HepG2 (cell line): ENCODE measurements at regions not wholly inside any gene's neighbourhood (a gene's known extent, or its start where the extent isn't known, plus 50 kb on each side); places are given as distances from the start of the nearest gene placed in this dataset.

Experiments
- ATAC-seq: fragments of 200-7000 bp; cut with Tn5 transposase; 3 replicates; pipeline ENCODE4 v1.9.1; 2020; ENCODE audit warnings: mild to moderate bottlenecking, moderate library complexity
- BruUV-seq: library from RNA; stranded (reverse); fragments of 400-500 nt; replicated peaks from 2 replicates; lab custom pipeline; 2021; lab: Mats Ljungman, UMichigan
- CTCF ChIA-PET: fragments of 300-600 bp; formaldehyde crosslinking; extraction: SDS; loops from one replicate; lab custom pipeline; 2021; ENCODE audit warnings: low total read pairs, inconsistent platforms, low intra/inter-chr PET ratio; lab: Yijun Ruan, JAX
- POLR2A ChIA-PET: fragments of 350-600 bp; sonication (Branson Sonifier 250); formaldehyde crosslinking; loops from one replicate; lab custom pipeline; 2020; ENCODE audit warnings: antibody characterized with exemption, inconsistent platforms; lab: Yijun Ruan, JAX
- DNase-seq: peaks from one replicate; pipeline ENCODE4 v3.0.0-alpha.2; 2015; ENCODE audit warnings: low spot score
- FAIRE-seq: peaks from 3 replicates; lab custom pipeline; 2011; peaks lifted over from hg19 to GRCh38; lab: Jason Lieb, UNC
- H2AFZ ChIP-seq: one replicate; pipeline ENCODE4 v1.6.1; 2011; ENCODE audit warnings: low read length, inconsistent platforms
- H3K27ac ChIP-seq: fragments of 300-600 bp; 3 replicates; pipeline ENCODE4 v1.8.0; 2011; ENCODE audit warnings: mixed run types, mild to moderate bottlenecking, mixed read lengths, low read length, inconsistent platforms; ENCODE audit not compliant: insufficient read depth; ENCODE audit errors: extremely low read length
- H3K27me3 ChIP-seq, 2 experiments: fragments of 200-600 bp in 1 of 2; 2 replicates in 1 of 2; 3 replicates in 1 of 2; pipeline versions ENCODE4 v1.6.0 to v1.8.0; 2011; ENCODE audit warnings: low read length in 2 of 2, mild to moderate bottlenecking in 2 of 2, moderate library complexity in 2 of 2, inconsistent platforms in 1 of 2; ENCODE audit not compliant: insufficient read depth in 2 of 2, control insufficient read depth in 1 of 2
- H3K36me3 ChIP-seq, 2 experiments: fragments of 200-600 bp in 1 of 2; replicated peaks in 1 of 2; 2 replicates in 1 of 2; 3 replicates in 1 of 2; pipeline versions ENCODE4 v1.5.1 to v1.8.0; 2011; ENCODE audit warnings: low read length in 2 of 2, inconsistent platforms in 1 of 2; ENCODE audit not compliant: insufficient read depth in 2 of 2, control insufficient read depth in 1 of 2
- H3K4me1 ChIP-seq: 2 replicates; pipeline ENCODE4 v1.5.1; 2012; ENCODE audit warnings: low read length, inconsistent platforms; ENCODE audit not compliant: insufficient read depth
- H3K4me2 ChIP-seq: 2 replicates; pipeline ENCODE4 v1.6.0; 2011; ENCODE audit warnings: low read depth, low read length, inconsistent platforms
- H3K4me3 ChIP-seq, 3 experiments: fragments of 200-600 bp in 1 of 3; sonication (generic), shearing (Covaris generic) in 1 of 3; replicated peaks in 1 of 3; 2 replicates each; pipeline ENCODE4 v1.5.1; 2011 to 2016; ENCODE audit warnings: low read length in 3 of 3, inconsistent platforms in 2 of 3, low read depth in 2 of 3, mild to moderate bottlenecking in 2 of 3, control low read depth in 1 of 3, mixed read lengths in 1 of 3; ENCODE audit not compliant: insufficient read depth in 1 of 3
- H3K79me2 ChIP-seq: one replicate; pipeline ENCODE4 v1.6.1; 2011; ENCODE audit warnings: low read length, inconsistent platforms; ENCODE audit not compliant: insufficient read depth
- H3K9ac ChIP-seq: 2 replicates; pipeline ENCODE4 v1.6.0; 2011; ENCODE audit warnings: mild to moderate bottlenecking, low read depth, low read length, inconsistent platforms; ENCODE audit not compliant: insufficient read depth
- H3K9me3 ChIP-seq: 2 replicates; pipeline ENCODE4 v1.5.1; 2012; ENCODE audit warnings: mild to moderate bottlenecking, low read length
- H4K20me1 ChIP-seq: 2 replicates; pipeline ENCODE4 v1.6.0; 2011; ENCODE audit warnings: inconsistent platforms, mild to moderate bottlenecking, low read length, moderate library complexity; ENCODE audit not compliant: insufficient read depth
- ATF5 ChIP-seq: sonication (generic); formaldehyde crosslinking; IDR thresholded peaks from 2 replicates; pipeline ENCODE4 v1.4.0; 2020; ENCODE audit warnings: mild to moderate bottlenecking, low read depth, missing genetic modification reagents
- CSRNP2 ChIP-seq: sonication (generic); formaldehyde crosslinking; conservative IDR thresholded peaks from 2 replicates; pipeline ENCODE4 v1.8.0; 2022; ENCODE audit warnings: low read depth, missing genetic modification reagents
- GATAD1 ChIP-seq: IDR thresholded peaks from 2 replicates; pipeline ENCODE4 v1.6.1; 2016; ENCODE audit warnings: missing genetic modification reagents, missing compliant biosample characterization
- GPBP1L1 ChIP-seq: sonication (generic); formaldehyde crosslinking; IDR thresholded peaks from 2 replicates; pipeline ENCODE4 v1.5.0; 2020; ENCODE audit warnings: mild to moderate bottlenecking, missing genetic modification reagents
- NONO ChIP-seq, 2 experiments: fragments of 450-650 bp in 1 of 2; sonication (generic) in 1 of 2; formaldehyde crosslinking in 1 of 2; IDR thresholded peaks in 1 of 2; conservative IDR thresholded peaks in 1 of 2; 2 replicates each; pipeline versions ENCODE4 v1.6.1 to v1.8.0; 2017 to 2022; ENCODE audit warnings: mild to moderate bottlenecking in 1 of 2, missing genetic modification reagents in 1 of 2, moderate library complexity in 1 of 2
- SIN3A ChIP-seq: IDR thresholded peaks from 2 replicates; pipeline ENCODE4 v1.6.1; 2011; ENCODE audit warnings: low read depth, mild to moderate bottlenecking, control low read depth, low read length, borderline replicate concordance
- SMARCE1 ChIP-seq: fragments of 450-650 bp; IDR thresholded peaks from 2 replicates; pipeline ENCODE4 v1.6.1; 2017; ENCODE audit warnings: borderline replicate concordance
- SNAPC2 ChIP-seq: sonication (generic); formaldehyde crosslinking; IDR thresholded peaks from 2 replicates; pipeline ENCODE4 v1.8.1; 2022; ENCODE audit warnings: mild to moderate bottlenecking, missing genetic modification reagents
- ZBTB33 ChIP-seq: sonication (generic); formaldehyde crosslinking; IDR thresholded peaks from 2 replicates; pipeline ENCODE4 v1.4.0; 2020; ENCODE audit warnings: missing genetic modification reagents
- ZFAT ChIP-seq: sonication (generic); formaldehyde crosslinking; conservative IDR thresholded peaks from 2 replicates; pipeline ENCODE4 v1.8.1; 2023; ENCODE audit warnings: missing genetic modification reagents, inconsistent platforms
- ZFP62 ChIP-seq: sonication (generic); formaldehyde crosslinking; IDR thresholded peaks from 2 replicates; pipeline ENCODE4 v1.4.0; 2020; ENCODE audit warnings: missing genetic modification reagents
- ZNF75D ChIP-seq: sonication (generic); formaldehyde crosslinking; IDR thresholded peaks from 2 replicates; pipeline ENCODE4 v1.8.1; 2023; ENCODE audit warnings: missing genetic modification reagents, mild to moderate bottlenecking, borderline replicate concordance
- ZNF766 ChIP-seq: sonication (generic); formaldehyde crosslinking; IDR thresholded peaks from 2 replicates; pipeline ENCODE4 v1.5.0; 2020; ENCODE audit warnings: missing genetic modification reagents, borderline replicate concordance
- ZNF773 ChIP-seq: sonication (generic); formaldehyde crosslinking; IDR thresholded peaks from 2 replicates; pipeline ENCODE4 v1.4.0; 2020; ENCODE audit warnings: missing genetic modification reagents, borderline replicate concordance
- ZNF775 ChIP-seq: sonication (generic); formaldehyde crosslinking; IDR thresholded peaks from 2 replicates; pipeline ENCODE4 v1.4.0; 2020; ENCODE audit warnings: missing genetic modification reagents, mild to moderate bottlenecking, moderate library complexity, borderline replicate concordance
- ZNF883 ChIP-seq: sonication (generic); formaldehyde crosslinking; IDR thresholded peaks from 2 replicates; pipeline ENCODE4 v1.5.1; 2020; ENCODE audit warnings: mild to moderate bottlenecking, missing genetic modification reagents; ENCODE audit errors: not compliant biosample characterization
- in situ Hi-C: cut with HindIII; loops from 2 replicates; pipeline ENCODE4 v1.10.0; 2017; ENCODE audit warnings: low pct_unique_long_range_greater_than_20kb; ENCODE audit not compliant: extremely low pct_ligation_motif_present
- intact Hi-C: fragments of 100-400 bp; cut with micrococcal nuclease; formaldehyde crosslinking; loops from one replicate; pipeline ENCODE4 v1.10.0; 2022; ENCODE audit not compliant: unreplicated experiment
- TF ChIP-seq, protein P1 (sequence below): sonication (generic); formaldehyde crosslinking; IDR thresholded peaks from 2 replicates; pipeline ENCODE4 v1.5.1; 2020; ENCODE audit warnings: missing genetic modification reagents, mild to moderate bottlenecking, borderline replicate concordance

GRCh38 chr4:162456106-162456505 is 292.3 kb upstream of the FSTL5 start (continued):
- no peak for TF ChIP-seq ZBTB33 (CRISPR knock-in tag)
- no peak for TF ChIP-seq GATAD1 (CRISPR knock-in tag)
- TF ChIP-seq SNAPC2 (CRISPR knock-in tag) = no peak
- TF ChIP-seq ZFAT (CRISPR knock-in tag) = no peak
- no peak for TF ChIP-seq ZNF766
- TF ChIP-seq ATF5 = no peak
- TF ChIP-seq SMARCE1 = no peak
- no peak for TF ChIP-seq ZNF773
- TF ChIP-seq ZNF75D (CRISPR knock-in tag) = no peak
- TF ChIP-seq ZNF883 (CRISPR knock-in tag) = no peak

DNA sequence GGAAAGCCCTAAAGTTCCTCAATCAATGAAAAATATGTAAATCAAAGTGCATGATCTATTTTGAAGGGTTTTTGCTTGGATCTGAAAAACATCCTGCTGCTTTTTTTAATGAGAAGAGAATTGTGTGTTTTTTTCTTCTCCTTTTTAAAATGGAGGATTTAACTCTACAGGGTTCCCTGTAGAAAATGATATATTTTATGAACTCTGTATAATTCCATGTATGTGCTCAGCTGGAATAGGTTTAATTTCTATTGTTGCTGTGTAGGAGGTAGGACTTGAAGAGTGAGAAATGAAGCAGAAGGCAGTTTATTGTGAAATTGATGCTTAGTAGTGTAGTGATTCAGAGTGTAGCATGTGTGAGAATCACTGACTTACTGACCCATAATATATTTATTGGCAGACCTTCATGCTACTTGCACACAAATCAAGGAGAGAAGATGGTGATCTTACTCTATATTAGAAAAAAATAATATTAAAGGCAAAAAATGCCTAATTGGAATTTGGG is 286.8 kb upstream of the FSTL5 start:
- no peak for FAIRE-seq
- TF ChIP-seq NONO (IDR thresholded peaks at IDR 0.05) (no peak), NONO (CRISPR knock-in tag; conservative IDR thresholded peaks at IDR 0.05) (no peak), SIN3A (no peak), ZNF775 (CRISPR knock-in tag) (no peak), ZFP62 (CRISPR knock-in tag) (no peak), ZNF766 (no peak), CSRNP2 (no peak), GPBP1L1 (no peak)
- TF ChIP-seq, protein P1, sequence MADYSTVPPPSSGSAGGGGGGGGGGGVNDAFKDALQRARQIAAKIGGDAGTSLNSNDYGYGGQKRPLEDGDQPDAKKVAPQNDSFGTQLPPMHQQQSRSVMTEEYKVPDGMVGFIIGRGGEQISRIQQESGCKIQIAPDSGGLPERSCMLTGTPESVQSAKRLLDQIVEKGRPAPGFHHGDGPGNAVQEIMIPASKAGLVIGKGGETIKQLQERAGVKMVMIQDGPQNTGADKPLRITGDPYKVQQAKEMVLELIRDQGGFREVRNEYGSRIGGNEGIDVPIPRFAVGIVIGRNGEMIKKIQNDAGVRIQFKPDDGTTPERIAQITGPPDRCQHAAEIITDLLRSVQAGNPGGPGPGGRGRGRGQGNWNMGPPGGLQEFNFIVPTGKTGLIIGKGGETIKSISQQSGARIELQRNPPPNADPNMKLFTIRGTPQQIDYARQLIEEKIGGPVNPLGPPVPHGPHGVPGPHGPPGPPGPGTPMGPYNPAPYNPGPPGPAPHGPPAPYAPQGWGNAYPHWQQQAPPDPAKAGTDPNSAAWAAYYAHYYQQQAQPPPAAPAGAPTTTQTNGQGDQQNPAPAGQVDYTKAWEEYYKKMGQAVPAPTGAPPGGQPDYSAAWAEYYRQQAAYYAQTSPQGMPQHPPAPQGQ (CRISPR knock-in tag) = no peak

More for the DNA sequence above, 286.8 kb upstream of the FSTL5 start:
- H3K9ac ChIP-seq = no peak overlapping the region
- no peaks in the 10 kb centered on the region for H3K36me3 ChIP-seq
- no peaks in the 10 kb centered on the region for H3K79me2 ChIP-seq
- H4K20me1 ChIP-seq = no peaks in the 10 kb centered on the region
- H3K4me3 ChIP-seq = no peak overlapping the region
- no peak overlapping the region for H2AFZ ChIP-seq
- H3K27me3 ChIP-seq = no peaks in the 10 kb centered on the region
- no peaks in the 10 kb centered on the region for H3K9me3 ChIP-seq
- H3K4me2 ChIP-seq = no peak overlapping the region
- in situ Hi-C loops (no loop called here), intact Hi-C loops (no loop called here)
- H3K4me1 ChIP-seq = no peaks in the 10 kb centered on the region
- POLR2A ChIA-PET = no interaction called here
- CTCF ChIA-PET = no interaction called here
- BruUV-seq = no TSS peak
- H3K27ac ChIP-seq = no peak overlapping the region
- ATAC-seq = no peak
- no peak for DNase-seq
